Lower lobe of right lung (tissue), 2 donors: ENCODE measurements at regions not wholly inside any gene's neighbourhood (a gene's known extent, or its start where the extent isn't known, plus 50 kb on each side); places are given as distances from the start of the nearest gene placed in this dataset.
"Not testable (repeated sequence)": the region's sequence is repeated elsewhere in the genome, so short reads cannot be mapped to it uniquely, and the experiment has no call there.

Experiments
- ATAC-seq, 2 donors: fragments of 200-7000 bp; cut with Tn5 transposase; one replicate each; pipeline ENCODE4 v1.9.1; 2020 to 2022; ENCODE audit warnings: mild to moderate bottlenecking in 2 of 2, moderate library complexity in 2 of 2
- DNase-seq: peaks from one replicate; pipeline ENCODE4 v3.0.0-alpha.2; 2020
- H3K27ac ChIP-seq: fragments of 200-600 bp; one replicate; pipeline ENCODE4 v1.8.0; 2022
- H3K27me3 ChIP-seq: fragments of 200-600 bp; one replicate; pipeline ENCODE4 v1.8.0; 2022; ENCODE audit warnings: low read depth
- H3K36me3 ChIP-seq: fragments of 200-600 bp; one replicate; pipeline ENCODE4 v1.8.0; 2022; ENCODE audit warnings: mild to moderate bottlenecking
- H3K4me1 ChIP-seq: fragments of 200-600 bp; one replicate; pipeline ENCODE4 v1.8.0; 2022
- H3K4me3 ChIP-seq: fragments of 200-600 bp; one replicate; pipeline ENCODE4 v1.8.0; 2022; ENCODE audit warnings: mild to moderate bottlenecking
- H3K9me3 ChIP-seq: fragments of 200-600 bp; one replicate; pipeline ENCODE4 v1.8.0; 2022
- CTCF ChIP-seq: fragments of 200-600 bp; IDR thresholded peaks from one replicate; pipeline ENCODE4 v1.8.0; 2022; ENCODE audit warnings: antibody characterized with exemption, mild to moderate bottlenecking
- intact Hi-C: fragments of 100-400 bp; cut with DNase I; formaldehyde crosslinking; loops from one replicate; pipeline ENCODE4 v1.11.0; 2022
- donor health status: DM: no; HTN: yes; CAD: no; lungs with severe emphysema.

GRCh38 chr4:60455380-60455779, 744.7 kb upstream of the ADGRL3 start:
- TF ChIP-seq CTCF = no peak
- no peak for DNase-seq
- no peaks in the 10 kb centered on the region for H3K27me3 ChIP-seq
- H3K27ac ChIP-seq = no peak overlapping the region
- no peaks in the 10 kb centered on the region for H3K4me1 ChIP-seq
- H3K4me3 ChIP-seq = no peak overlapping the region
- no peaks in the 10 kb centered on the region for H3K36me3 ChIP-seq
- intact Hi-C loops = no loop called here
- ATAC-seq = no peak
- no peaks in the 10 kb centered on the region for H3K9me3 ChIP-seq

- H3K9me3 ChIP-seq = peaks cover 13% of the 10 kb centered on the region
- intact Hi-C loops = no loop called here
- no peak for ATAC-seq
- no peak for TF ChIP-seq CTCF
- H3K27ac ChIP-seq = no peak overlapping the region
- no peaks in the 10 kb centered on the region for H3K27me3 ChIP-seq
- no peak overlapping the region for H3K4me3 ChIP-seq
- H3K4me1 ChIP-seq = no peaks in the 10 kb centered on the region
- no peak for DNase-seq
- H3K36me3 ChIP-seq = no peaks in the 10 kb centered on the region
Measured at GRCh38 chr4:60461551-60461950, 738.6 kb upstream of the ADGRL3 start.

GRCh38 chr4:60463857-60464502, 736.1 kb upstream of the ADGRL3 start:
- no peak overlapping the region for H3K4me3 ChIP-seq
- DNase-seq (no peak), ATAC-seq (peak in 1 of 2 donors; percentile 43)
- TF ChIP-seq CTCF = no peak
- no peaks in the 10 kb centered on the region for H3K36me3 ChIP-seq
- no peak overlapping the region for H3K27ac ChIP-seq
- no peaks in the 10 kb centered on the region for H3K27me3 ChIP-seq
- H3K4me1 ChIP-seq = no peaks in the 10 kb centered on the region
- intact Hi-C loops = no loop called here
- peaks cover 13% of the 10 kb centered on the region for H3K9me3 ChIP-seq

GRCh38 chr4:60482921-60483351, 717.2 kb upstream of the ADGRL3 start:
- Histone ChIP-seq H3K27me3 (no peaks in the 10 kb centered on the region), H3K36me3 (no peaks in the 10 kb centered on the region), H3K27ac (no peak overlapping the region), H3K4me1 (no peaks in the 10 kb centered on the region), H3K4me3 (no peak overlapping the region), H3K9me3 (no peaks in the 10 kb centered on the region)
- no peak for DNase-seq
- TF ChIP-seq CTCF = no peak
- no peak for ATAC-seq
- intact Hi-C loops = no loop called here

- no peak overlapping the region for H3K27ac ChIP-seq
- intact Hi-C loops = no loop called here
- no peaks in the 10 kb centered on the region for H3K4me1 ChIP-seq
- TF ChIP-seq CTCF = no peak
- DNase-seq (no peak), ATAC-seq (no peak)
- no peaks in the 10 kb centered on the region for H3K27me3 ChIP-seq
- H3K4me3 ChIP-seq = no peak overlapping the region
- no peaks in the 10 kb centered on the region for H3K9me3 ChIP-seq
- H3K36me3 ChIP-seq = no peaks in the 10 kb centered on the region
Measured at GRCh38 chr4:60485276-60485675, 714.9 kb upstream of the ADGRL3 start.

- H3K4me1 ChIP-seq, H3K9me3 ChIP-seq, DNase-seq, H3K27ac ChIP-seq, H3K4me3 ChIP-seq, H3K27me3 ChIP-seq, ATAC-seq, H3K36me3 ChIP-seq, intact Hi-C loops: not testable (repeated sequence)
Measured at GRCh38 chr4:60487118-60487761, 712.9 kb upstream of the ADGRL3 start.
